RWPE2 (cell line): ENCODE measurements at regions not wholly inside any gene's neighbourhood (a gene's known extent, or its start where the extent isn't known, plus 50 kb on each side); places are given as distances from the start of the nearest gene placed in this dataset.

ENCODE experiments used
- ATAC-seq: fragments of 200-7000 bp; cut with Tn5 transposase; 3 replicates; pipeline ENCODE4 v1.9.1; 2021; ENCODE audit warnings: low read depth
- DNase-seq: peaks from one replicate; pipeline ENCODE4 v3.0.0-alpha.2; 2020; ENCODE audit warnings: low spot score
- H3K27ac ChIP-seq: fragments of 450-650 bp; 2 replicates; pipeline ENCODE4 v1.5.1; 2017; ENCODE audit warnings: mild to moderate bottlenecking; ENCODE audit not compliant: poor library complexity, severe bottlenecking
- H3K27me3 ChIP-seq: fragments of 250-450 bp; sonication (Bioruptor Pico); 2 replicates; pipeline ENCODE4 v1.5.1; 2021; ENCODE audit warnings: mild to moderate bottlenecking, moderate library complexity; ENCODE audit not compliant: insufficient read depth, poor library complexity, severe bottlenecking
- H3K36me3 ChIP-seq: fragments of 250-450 bp; sonication (Bioruptor Pico); 2 replicates; pipeline ENCODE4 v1.5.1; 2020; ENCODE audit warnings: low read depth, mild to moderate bottlenecking, moderate library complexity
- H3K4me1 ChIP-seq: fragments of 250-450 bp; sonication (Bioruptor Pico); 2 replicates; pipeline ENCODE4 v1.5.1; 2021; ENCODE audit warnings: mild to moderate bottlenecking, moderate library complexity; ENCODE audit not compliant: insufficient read depth, poor library complexity, severe bottlenecking
- H3K4me3 ChIP-seq: fragments of 250-450 bp; sonication (Bioruptor Pico); 2 replicates; pipeline ENCODE4 v1.5.1; 2021; ENCODE audit warnings: mild to moderate bottlenecking, moderate library complexity; ENCODE audit not compliant: severe bottlenecking
- H3K9me3 ChIP-seq: fragments of 250-450 bp; sonication (Bioruptor Pico); 2 replicates; pipeline ENCODE4 v1.5.1; 2021; ENCODE audit warnings: mild to moderate bottlenecking, moderate library complexity; ENCODE audit not compliant: severe bottlenecking
- CTCF ChIP-seq: fragments of 450-650 bp; IDR thresholded peaks from one replicate; pipeline ENCODE4 v1.5.1; 2017; ENCODE audit warnings: mild to moderate bottlenecking, moderate library complexity; ENCODE audit not compliant: poor library complexity, severe bottlenecking

GRCh38 chr2:34408100-34408499, 809.0 kb upstream of the FAM98A start:
- H3K4me3 ChIP-seq, result no peak overlapping the region
- H3K27ac ChIP-seq, result no peak overlapping the region
- no peaks in the 10 kb centered on the region for H3K4me1 ChIP-seq
- no peak for ATAC-seq
- H3K9me3 ChIP-seq, result peaks cover 2% of the 10 kb centered on the region
- TF ChIP-seq CTCF, result no peak
- no peak for DNase-seq
- no peaks in the 10 kb centered on the region for H3K36me3 ChIP-seq
- no peaks in the 10 kb centered on the region for H3K27me3 ChIP-seq

- no peak overlapping the region for H3K4me3 ChIP-seq
- no peaks in the 10 kb centered on the region for H3K4me1 ChIP-seq
- H3K27me3 ChIP-seq, result no peaks in the 10 kb centered on the region
- no peak overlapping the region for H3K27ac ChIP-seq
- H3K9me3 ChIP-seq, result no peaks in the 10 kb centered on the region
- no peaks in the 10 kb centered on the region for H3K36me3 ChIP-seq
- no peak for ATAC-seq
- no peak for TF ChIP-seq CTCF
- no peak for DNase-seq
Observed at GRCh38 chr2:34403512-34403911, 804.4 kb upstream of the FAM98A start.

GRCh38 chr2:34402376-34402775, 803.3 kb upstream of the FAM98A start:
- no peak overlapping the region for H3K4me3 ChIP-seq
- ATAC-seq (no peak), DNase-seq (no peak)
- no peaks in the 10 kb centered on the region for H3K4me1 ChIP-seq
- H3K9me3 ChIP-seq, result no peaks in the 10 kb centered on the region
- H3K27ac ChIP-seq, result no peak overlapping the region
- TF ChIP-seq CTCF, result no peak
- H3K27me3 ChIP-seq, result no peaks in the 10 kb centered on the region
- H3K36me3 ChIP-seq, result no peaks in the 10 kb centered on the region

GRCh38 chr2:34401186-34401585, 802.1 kb upstream of the FAM98A start:
- Histone ChIP-seq H3K9me3 (no peaks in the 10 kb centered on the region), H3K36me3 (no peaks in the 10 kb centered on the region), H3K4me1 (no peaks in the 10 kb centered on the region), H3K27me3 (no peaks in the 10 kb centered on the region), H3K4me3 (no peak overlapping the region), H3K27ac (no peak overlapping the region)
- ATAC-seq (no peak), DNase-seq (no peak)
- no peak for TF ChIP-seq CTCF

GRCh38 chr2:34388446-34388845, 789.3 kb upstream of the FAM98A start:
- H3K4me1 ChIP-seq, result no peaks in the 10 kb centered on the region
- H3K36me3 ChIP-seq, result no peaks in the 10 kb centered on the region
- H3K9me3 ChIP-seq, result no peaks in the 10 kb centered on the region
- ATAC-seq (no peak), DNase-seq (no peak)
- no peak for TF ChIP-seq CTCF
- no peaks in the 10 kb centered on the region for H3K27me3 ChIP-seq
- no peak overlapping the region for H3K27ac ChIP-seq
- H3K4me3 ChIP-seq, result no peak overlapping the region
